Thyroid gland (tissue), 4 donors: ENCODE measurements at regions not wholly inside any gene's neighbourhood (a gene's known extent, or its start where the extent isn't known, plus 50 kb on each side); places are given as distances from the start of the nearest gene placed in this dataset.

Experiments
- DNase-seq, 2 donors: peaks; one replicate each; pipeline ENCODE4 v3.0.0-alpha.2; 2019
- H3K27ac ChIP-seq, 3 donors: fragments of 200-600 bp; sonication (generic); 1 replicate in 2 of 3; 2 replicates in 1 of 3; pipeline ENCODE4 v1.5.1; 2016 to 2019; ENCODE audit warnings: mild to moderate bottlenecking in 1 of 3, moderate library complexity in 1 of 3
- H3K27me3 ChIP-seq: fragments of 200-600 bp; sonication (generic); one replicate; pipeline ENCODE4 v1.5.1; 2019
- H3K36me3 ChIP-seq, 2 donors: fragments of 200-600 bp; sonication (generic); one replicate each; pipeline ENCODE4 v1.5.1; 2016 to 2019
- H3K4me1 ChIP-seq, 2 donors: fragments of 200-600 bp; sonication (generic); one replicate each; pipeline ENCODE4 v1.5.1; 2017 to 2019
- H3K4me3 ChIP-seq, 3 donors: fragments of 200-600 bp; sonication (generic); replicated peaks in 1 of 3; 1 replicate in 2 of 3; 2 replicates in 1 of 3; pipeline ENCODE4 v1.5.1; 2016; ENCODE audit warnings: mild to moderate bottlenecking in 1 of 3
- H3K9me3 ChIP-seq: fragments of 200-600 bp; sonication (generic); one replicate; pipeline ENCODE4 v1.5.1; 2017
- POLR2A ChIP-seq, 2 donors: fragments of 450-650 bp; IDR thresholded peaks; one replicate each; pipeline ENCODE4 v1.6.1; 2017; ENCODE audit warnings: antibody characterized with exemption in 2 of 2, mild to moderate bottlenecking in 2 of 2, moderate library complexity in 1 of 2
- WGBS, 2 donors: methylation state at CpG; one replicate each; pipeline ENCODE4 v1.1.5; 2017; 5-methylcytosine and 5-hydroxymethylcytosine counted together
- intact Hi-C: fragments of 100-400 bp; cut with DNase I; formaldehyde crosslinking; loops from one replicate; pipeline ENCODE4 v1.15.1; 2023
- TF ChIP-seq, protein P1 (sequence below), 6 experiments: fragments of 200-600 bp in 3 of 6; fragments of 450-650 bp in 3 of 6; sonication (generic) in 3 of 6; IDR thresholded peaks; one replicate each; pipeline ENCODE4 v1.5.1; 2016 to 2019; ENCODE audit warnings: antibody characterized with exemption in 6 of 6, mild to moderate bottlenecking in 2 of 6, inconsistent platforms in 1 of 6, moderate library complexity in 1 of 6

DNA sequence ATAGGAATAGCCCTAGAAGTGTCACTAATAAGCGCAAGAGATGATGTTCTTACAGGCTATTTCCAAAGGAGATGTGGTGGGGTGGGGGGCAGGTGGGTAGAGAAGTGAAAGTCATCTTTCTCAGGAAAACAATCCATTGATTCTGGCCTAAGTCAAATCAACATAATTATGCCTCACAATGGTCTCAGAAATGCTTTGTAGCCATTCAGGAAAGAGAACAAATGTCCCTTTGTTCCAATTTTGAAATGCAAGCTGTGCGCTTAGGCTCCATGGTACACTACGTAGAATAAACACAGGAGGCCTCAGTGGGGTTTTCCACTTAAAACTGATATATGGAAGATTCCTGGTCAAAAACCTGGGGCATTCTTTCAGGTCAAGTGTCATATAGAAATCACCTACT is 529.9 kb upstream of the KLHL29 start:
- Histone ChIP-seq H3K36me3 (no peaks in the 10 kb centered on the region), H3K4me1 (no peaks in the 10 kb centered on the region), H3K9me3 (no peaks in the 10 kb centered on the region), H3K27me3 (no peaks in the 10 kb centered on the region), H3K27ac (no peak overlapping the region), H3K4me3 (no peak overlapping the region)
- WGBS, 2 donors: 90 to 92% methylated on average over 3 of the region's 3 CpGs
- intact Hi-C loops: no loop called here
- DNase-seq: no peak
- TF ChIP-seq POLR2A (IDR thresholded peaks at IDR 0.05): no peak
- TF ChIP-seq, protein P1, sequence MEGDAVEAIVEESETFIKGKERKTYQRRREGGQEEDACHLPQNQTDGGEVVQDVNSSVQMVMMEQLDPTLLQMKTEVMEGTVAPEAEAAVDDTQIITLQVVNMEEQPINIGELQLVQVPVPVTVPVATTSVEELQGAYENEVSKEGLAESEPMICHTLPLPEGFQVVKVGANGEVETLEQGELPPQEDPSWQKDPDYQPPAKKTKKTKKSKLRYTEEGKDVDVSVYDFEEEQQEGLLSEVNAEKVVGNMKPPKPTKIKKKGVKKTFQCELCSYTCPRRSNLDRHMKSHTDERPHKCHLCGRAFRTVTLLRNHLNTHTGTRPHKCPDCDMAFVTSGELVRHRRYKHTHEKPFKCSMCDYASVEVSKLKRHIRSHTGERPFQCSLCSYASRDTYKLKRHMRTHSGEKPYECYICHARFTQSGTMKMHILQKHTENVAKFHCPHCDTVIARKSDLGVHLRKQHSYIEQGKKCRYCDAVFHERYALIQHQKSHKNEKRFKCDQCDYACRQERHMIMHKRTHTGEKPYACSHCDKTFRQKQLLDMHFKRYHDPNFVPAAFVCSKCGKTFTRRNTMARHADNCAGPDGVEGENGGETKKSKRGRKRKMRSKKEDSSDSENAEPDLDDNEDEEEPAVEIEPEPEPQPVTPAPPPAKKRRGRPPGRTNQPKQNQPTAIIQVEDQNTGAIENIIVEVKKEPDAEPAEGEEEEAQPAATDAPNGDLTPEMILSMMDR (IDR thresholded peaks at IDR 0.05): no peak

DNA sequence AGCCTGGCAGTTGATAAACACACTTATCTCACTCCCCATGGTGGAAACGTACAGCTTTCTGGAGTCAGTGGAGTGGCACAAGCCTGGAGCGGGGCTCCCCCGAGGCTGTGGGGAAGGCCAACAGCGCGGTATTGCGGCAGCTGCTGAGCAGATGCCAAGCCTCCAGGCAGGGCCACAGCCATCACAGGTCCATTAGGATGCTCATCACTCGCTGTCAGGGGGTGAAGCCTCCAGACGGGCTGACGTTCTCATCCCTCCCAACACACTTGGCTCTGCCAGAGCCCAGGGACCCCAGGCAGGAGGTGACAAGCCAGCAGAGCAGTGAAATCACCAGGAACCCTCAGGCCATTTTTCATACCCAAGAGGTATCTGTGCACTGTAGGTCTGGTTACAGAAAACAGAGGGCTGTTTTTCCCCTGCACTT is 529.2 kb upstream of the KLHL29 start:
- H3K9me3 ChIP-seq: no peaks in the 10 kb centered on the region
- TF ChIP-seq POLR2A (IDR thresholded peaks at IDR 0.05): no peak
- TF ChIP-seq, protein P1 (IDR thresholded peaks at IDR 0.05): no peak
- DNase-seq: no peak
- H3K36me3 ChIP-seq: no peaks in the 10 kb centered on the region
- no peaks in the 10 kb centered on the region for H3K27me3 ChIP-seq
- H3K27ac ChIP-seq: no peak overlapping the region
- WGBS, 2 donors: 70 to 77% methylated on average over 7 to 9 of the region's 9 CpGs
- no peak overlapping the region for H3K4me3 ChIP-seq
- no peaks in the 10 kb centered on the region for H3K4me1 ChIP-seq
- intact Hi-C loops: no loop called here

DNA sequence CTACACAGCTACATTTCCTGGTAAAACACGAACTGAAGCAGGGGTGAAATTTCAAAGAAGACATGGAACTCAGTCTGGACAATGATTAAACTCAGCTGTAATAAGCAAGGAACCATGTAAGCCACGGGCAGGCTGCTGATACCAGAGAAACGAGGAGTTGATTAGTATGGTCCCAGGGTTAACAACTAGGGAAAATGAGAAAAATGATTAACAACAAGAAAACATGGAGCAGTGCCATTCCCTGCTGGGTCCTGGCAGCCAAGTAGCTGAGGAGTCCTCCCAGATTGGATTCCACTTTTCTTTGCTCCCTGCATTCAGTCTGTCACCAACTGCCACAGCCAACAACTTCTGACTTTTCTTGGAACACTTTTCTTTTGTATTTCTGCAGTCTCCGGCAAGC is 517.0 kb upstream of the KLHL29 start:
- no peak for TF ChIP-seq POLR2A (IDR thresholded peaks at IDR 0.05)
- TF ChIP-seq, protein P1 (IDR thresholded peaks at IDR 0.05): no peak
- intact Hi-C loops: no loop called here
- no peaks in the 10 kb centered on the region for H3K4me1 ChIP-seq
- no peaks in the 10 kb centered on the region for H3K27me3 ChIP-seq
- no peak for DNase-seq
- no peaks in the 10 kb centered on the region for H3K9me3 ChIP-seq
- WGBS, 2 donors: 63 to 66% methylated on average over 4 of the region's 4 CpGs
- no peak overlapping the region for H3K4me3 ChIP-seq
- no peaks in the 10 kb centered on the region for H3K36me3 ChIP-seq
- no peak overlapping the region for H3K27ac ChIP-seq

DNA sequence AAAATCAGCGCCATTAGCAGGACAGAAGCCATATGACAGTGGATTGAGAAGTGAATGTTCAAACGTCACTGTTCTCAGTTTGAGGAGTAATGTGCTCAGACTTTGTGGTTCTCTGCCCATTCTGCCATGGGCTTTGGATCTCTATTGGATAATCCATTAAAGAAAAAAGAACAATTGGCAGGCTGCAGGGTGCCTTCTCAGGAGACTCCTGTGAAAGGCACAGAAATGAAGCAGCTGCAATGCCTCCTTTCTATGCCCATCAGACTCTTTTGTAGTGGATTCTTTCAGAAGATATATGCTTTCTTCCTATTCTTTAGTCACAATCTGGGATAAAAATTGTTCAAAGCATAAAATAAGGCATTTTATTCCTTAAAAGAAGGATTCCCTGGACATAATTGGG is 506.9 kb upstream of the KLHL29 start:
- no peak for DNase-seq
- H3K4me3 ChIP-seq: no peak overlapping the region
- no peaks in the 10 kb centered on the region for H3K9me3 ChIP-seq
- intact Hi-C loops: no loop called here
- TF ChIP-seq, protein P1 (IDR thresholded peaks at IDR 0.05): no peak
- TF ChIP-seq POLR2A (IDR thresholded peaks at IDR 0.05): no peak
- H3K27me3 ChIP-seq: no peaks in the 10 kb centered on the region
- H3K36me3 ChIP-seq: no peaks in the 10 kb centered on the region
- no peak overlapping the region for H3K27ac ChIP-seq
- H3K4me1 ChIP-seq: no peaks in the 10 kb centered on the region
- 68 to 80% methylated on average over 2 of the region's 2 CpGs for WGBS, 2 donors

DNA sequence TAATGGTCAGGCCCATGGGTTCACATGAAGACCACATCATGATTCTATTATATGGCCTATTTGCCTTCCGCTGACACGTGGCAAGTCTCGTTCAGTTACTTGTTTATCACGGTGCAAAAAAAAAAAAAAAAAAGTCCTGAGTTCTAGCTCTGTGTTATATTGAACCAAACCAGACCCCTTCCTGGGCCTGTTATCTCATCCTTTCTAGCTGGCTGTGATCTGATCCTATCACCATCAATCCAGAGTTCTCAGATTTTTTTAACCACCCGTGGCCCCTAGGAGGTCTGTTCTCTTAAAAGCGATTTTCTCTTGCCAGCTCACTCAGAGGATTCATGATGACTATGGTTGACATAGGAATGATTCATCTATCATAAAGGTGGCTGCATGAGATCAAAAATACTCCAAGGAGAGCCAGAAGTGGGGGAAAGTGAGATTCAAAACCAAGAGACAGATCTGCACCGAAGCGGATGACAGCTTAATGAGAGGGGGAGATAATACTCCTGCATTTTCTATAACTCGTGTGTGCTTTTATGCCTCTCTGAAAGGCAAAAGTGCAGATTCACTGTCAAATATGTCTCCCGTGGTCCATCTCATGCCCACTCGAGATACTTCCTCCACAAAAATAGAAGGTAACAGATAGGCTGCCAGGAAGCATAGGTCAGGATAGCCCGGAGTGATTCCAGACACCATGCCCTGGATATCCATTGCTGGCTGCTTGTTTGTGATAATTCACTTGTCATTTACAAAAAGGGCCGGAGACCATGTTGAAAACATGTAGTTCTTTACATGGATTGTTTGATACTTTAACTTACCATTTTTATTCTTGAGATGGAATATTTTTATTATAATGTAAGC is 505.7 kb upstream of the KLHL29 start:
- Histone ChIP-seq H3K27ac (no peak overlapping the region), H3K27me3 (no peaks in the 10 kb centered on the region), H3K36me3 (no peaks in the 10 kb centered on the region), H3K4me3 (no peak overlapping the region), H3K4me1 (no peaks in the 10 kb centered on the region), H3K9me3 (no peaks in the 10 kb centered on the region)
- intact Hi-C loops: no loop called here
- WGBS, 2 donors: 66 to 79% methylated on average over 13 of the region's 13 CpGs
- TF ChIP-seq, protein P1 (IDR thresholded peaks at IDR 0.05): no peak
- TF ChIP-seq POLR2A (IDR thresholded peaks at IDR 0.05): no peak
- DNase-seq: no peak
